Stimulated activated effector memory CD8-positive, alpha-beta T cell treated with anti-CD3 and anti-CD28 coated beads, Interleukin-12 subunit alpha, Interleukin-12 subunit beta, amount 100 ng/mL, for 72 hours (primary cell): ENCODE measurements at regions not wholly inside any gene's neighbourhood (a gene's known extent, or its start where the extent isn't known, plus 50 kb on each side); places are given as distances from the start of the nearest gene placed in this dataset.

Experiments
- ATAC-seq: fragments of 150-1000 bp; cut with Tn5 transposase; 2 replicates; pipeline ENCODE4 v1.10.0; 2021
- DNase-seq, 2 donors: peaks; one replicate each; pipeline ENCODE4 v3.0.0; 2021 to 2022; ENCODE audit warnings: low spot score in 2 of 2
- H3K27ac Mint-ChIP-seq: one replicate; pipeline ENCODE4 v1.8.0; 2022; ENCODE audit warnings: mild to moderate bottlenecking, mixed read lengths
- H3K36me3 Mint-ChIP-seq: one replicate; pipeline ENCODE4 v1.8.0; 2022; ENCODE audit warnings: mild to moderate bottlenecking, mixed read lengths
- H3K4me1 Mint-ChIP-seq: one replicate; pipeline ENCODE4 v1.8.0; 2022; ENCODE audit warnings: mixed read lengths
- H3K4me3 Mint-ChIP-seq: one replicate; pipeline ENCODE4 v1.8.0; 2022; ENCODE audit warnings: mild to moderate bottlenecking, mixed read lengths
- H3K9me3 Mint-ChIP-seq: one replicate; pipeline ENCODE4 v1.8.0; 2022; ENCODE audit warnings: mixed read lengths

GRCh38 chr6:8536122-8536521 lies 100.8 kb upstream of the SLC35B3 start:
- Mint-ChIP-seq H3K4me1 (no peaks in the 10 kb centered on the region), H3K9me3 (peaks cover 23% of the 10 kb centered on the region), H3K4me3 (no peak overlapping the region), H3K36me3 (no peaks in the 10 kb centered on the region), H3K27ac (no peak overlapping the region)
- DNase-seq (no peak), ATAC-seq (no peak)

GRCh38 chr6:8535519-8535918 lies 100.2 kb upstream of the SLC35B3 start:
- no peaks in the 10 kb centered on the region for H3K4me1 Mint-ChIP-seq
- no peak overlapping the region for H3K4me3 Mint-ChIP-seq
- H3K36me3 Mint-ChIP-seq, result no peaks in the 10 kb centered on the region
- peaks cover 18% of the 10 kb centered on the region for H3K9me3 Mint-ChIP-seq
- no peak overlapping the region for H3K27ac Mint-ChIP-seq
- ATAC-seq, result no peak
- DNase-seq, result no peak

GRCh38 chr6:8530785-8531435 lies 95.6 kb upstream of the SLC35B3 start:
- no peak overlapping the region for H3K27ac Mint-ChIP-seq
- no peaks in the 10 kb centered on the region for H3K36me3 Mint-ChIP-seq
- no peak for ATAC-seq
- no peak for DNase-seq
- H3K4me3 Mint-ChIP-seq, result no peak overlapping the region
- H3K4me1 Mint-ChIP-seq, result no peaks in the 10 kb centered on the region
- H3K9me3 Mint-ChIP-seq, result peaks cover 4% of the 10 kb centered on the region

- H3K4me1 Mint-ChIP-seq, result no peaks in the 10 kb centered on the region
- H3K27ac Mint-ChIP-seq, result no peak overlapping the region
- DNase-seq, result no peak
- ATAC-seq, result no peak
- no peak overlapping the region for H3K4me3 Mint-ChIP-seq
- no peaks in the 10 kb centered on the region for H3K9me3 Mint-ChIP-seq
- no peaks in the 10 kb centered on the region for H3K36me3 Mint-ChIP-seq
Observed at GRCh38 chr6:8529250-8529649, 93.9 kb upstream of the SLC35B3 start.

- Mint-ChIP-seq H3K36me3 (no peaks in the 10 kb centered on the region), H3K4me3 (no peak overlapping the region), H3K9me3 (no peaks in the 10 kb centered on the region), H3K4me1 (no peaks in the 10 kb centered on the region), H3K27ac (no peak overlapping the region)
- no peak for ATAC-seq
- no peak for DNase-seq
Observed at GRCh38 chr6:8527818-8528217, 92.5 kb upstream of the SLC35B3 start.

- Mint-ChIP-seq H3K9me3 (peaks cover 5% of the 10 kb centered on the region), H3K4me1 (no peaks in the 10 kb centered on the region), H3K36me3 (no peaks in the 10 kb centered on the region), H3K4me3 (no peak overlapping the region), H3K27ac (no peak overlapping the region)
- no peak for DNase-seq
- ATAC-seq, result no peak
Observed at GRCh38 chr6:8526624-8527023, 91.3 kb upstream of the SLC35B3 start.

- Mint-ChIP-seq H3K27ac (no peak overlapping the region), H3K9me3 (peaks cover 8% of the 10 kb centered on the region), H3K36me3 (no peaks in the 10 kb centered on the region), H3K4me1 (no peaks in the 10 kb centered on the region), H3K4me3 (no peak overlapping the region)
- DNase-seq, result no peak
- ATAC-seq, result no peak
Observed at GRCh38 chr6:8525370-8525769, 90.0 kb upstream of the SLC35B3 start.

GRCh38 chr6:8513174-8513573 lies 77.8 kb upstream of the SLC35B3 start:
- Mint-ChIP-seq H3K4me3 (no peak overlapping the region), H3K27ac (no peak overlapping the region), H3K4me1 (no peaks in the 10 kb centered on the region), H3K9me3 (peaks cover 3% of the 10 kb centered on the region), H3K36me3 (no peaks in the 10 kb centered on the region)
- DNase-seq (no peak), ATAC-seq (no peak)

- no peak overlapping the region for H3K4me3 Mint-ChIP-seq
- ATAC-seq, result no peak
- no peaks in the 10 kb centered on the region for H3K4me1 Mint-ChIP-seq
Observed at GRCh38 chr6:8507286-8507685, 71.9 kb upstream of the SLC35B3 start.

GRCh38 chr6:8506126-8506525 lies 70.8 kb upstream of the SLC35B3 start:
- H3K9me3 Mint-ChIP-seq, result peaks cover 2% of the 10 kb centered on the region
- no peak overlapping the region for H3K27ac Mint-ChIP-seq
- no peak overlapping the region for H3K4me3 Mint-ChIP-seq
- ATAC-seq, result no peak
- DNase-seq, result no peak
- no peaks in the 10 kb centered on the region for H3K36me3 Mint-ChIP-seq
- no peaks in the 10 kb centered on the region for H3K4me1 Mint-ChIP-seq

More at GRCh38 chr6:8507286-8507685, 71.9 kb upstream of the SLC35B3 start:
- Mint-ChIP-seq H3K9me3 (peaks cover 2% of the 10 kb centered on the region), H3K27ac (no peak overlapping the region), H3K36me3 (no peaks in the 10 kb centered on the region)
- DNase-seq, result no peak

GRCh38 chr6:8499540-8499939 lies 64.2 kb upstream of the SLC35B3 start:
- Mint-ChIP-seq H3K4me3 (no peak overlapping the region), H3K27ac (no peak overlapping the region), H3K9me3 (peaks cover 6% of the 10 kb centered on the region), H3K4me1 (no peaks in the 10 kb centered on the region), H3K36me3 (no peaks in the 10 kb centered on the region)
- ATAC-seq (no peak), DNase-seq (no peak)

GRCh38 chr6:8494730-8495129 lies 59.4 kb upstream of the SLC35B3 start:
- Mint-ChIP-seq H3K27ac (no peak overlapping the region), H3K4me1 (no peaks in the 10 kb centered on the region), H3K9me3 (peaks cover 4% of the 10 kb centered on the region), H3K36me3 (no peaks in the 10 kb centered on the region), H3K4me3 (no peak overlapping the region)
- DNase-seq, result no peak
- ATAC-seq, result no peak

GRCh38 chr6:8492536-8493133 lies 57.3 kb upstream of the SLC35B3 start:
- DNase-seq (no peak), ATAC-seq (no peak)
- Mint-ChIP-seq H3K9me3 (no peaks in the 10 kb centered on the region), H3K4me1 (no peaks in the 10 kb centered on the region), H3K27ac (no peak overlapping the region), H3K4me3 (no peak overlapping the region), H3K36me3 (no peaks in the 10 kb centered on the region)
